Bronchial epithelial cell (primary cell): ENCODE measurements at regions not wholly inside any gene's neighbourhood (a gene's known extent, or its start where the extent isn't known, plus 50 kb on each side); places are given as distances from the start of the nearest gene placed in this dataset.

Source experiments
- DNase-seq: peaks from one replicate; pipeline ENCODE4 v3.0.0-alpha.2; 2010; ENCODE audit warnings: low read depth
- FAIRE-seq: peaks from 2 replicates; lab custom pipeline; 2011; peaks lifted over from hg19 to GRCh38; lab: Jason Lieb, UNC
- H3K27me3 ChIP-seq: 2 replicates; pipeline ENCODE4 v1.5.1; 2011; ENCODE audit warnings: low read length; ENCODE audit not compliant: control insufficient read depth, insufficient read depth
- H3K36me3 ChIP-seq: 2 replicates; pipeline ENCODE4 v1.5.1; 2011; ENCODE audit warnings: low read length; ENCODE audit not compliant: control insufficient read depth, insufficient read depth
- H3K4me3 ChIP-seq: 2 replicates; pipeline ENCODE4 v1.5.1; 2011; ENCODE audit warnings: mild to moderate bottlenecking, low read depth, low read length, control low read depth
- CTCF ChIP-seq: IDR thresholded peaks from 2 replicates; pipeline ENCODE4 v1.5.1; 2011; ENCODE audit warnings: mild to moderate bottlenecking, moderate library complexity, low read length, control low read depth, inconsistent platforms; ENCODE audit not compliant: insufficient read depth, severe bottlenecking

GRCh38 chr2:175525975-175526374 is 344.5 kb upstream of the ATP5MC3 start:
- FAIRE-seq, result no peak

GRCh38 chr2:175523001-175523400 is 341.5 kb upstream of the ATP5MC3 start:
- Histone ChIP-seq H3K27me3 (no peaks in the 10 kb centered on the region), H3K4me3 (no peak overlapping the region), H3K36me3 (no peaks in the 10 kb centered on the region)
- no peak for DNase-seq
- FAIRE-seq, result no peak
- TF ChIP-seq CTCF, result no peak

More at GRCh38 chr2:175525975-175526374, 344.5 kb upstream of the ATP5MC3 start:
- Histone ChIP-seq H3K36me3 (no peaks in the 10 kb centered on the region), H3K4me3 (no peak overlapping the region), H3K27me3 (no peaks in the 10 kb centered on the region)
- DNase-seq, result no peak
- no peak for TF ChIP-seq CTCF

- DNase-seq (no peak), FAIRE-seq (no peak)
- no peak for TF ChIP-seq CTCF
Measured at GRCh38 chr2:175518206-175518605, 336.7 kb upstream of the ATP5MC3 start.

GRCh38 chr2:175516555-175516954 is 335.0 kb upstream of the ATP5MC3 start:
- DNase-seq (no peak), FAIRE-seq (no peak)
- Histone ChIP-seq H3K4me3 (no peak overlapping the region), H3K27me3 (no peaks in the 10 kb centered on the region), H3K36me3 (no peaks in the 10 kb centered on the region)
- no peak for TF ChIP-seq CTCF

More at GRCh38 chr2:175518206-175518605, 336.7 kb upstream of the ATP5MC3 start:
- no peaks in the 10 kb centered on the region for H3K36me3 ChIP-seq
- no peak overlapping the region for H3K4me3 ChIP-seq
- no peaks in the 10 kb centered on the region for H3K27me3 ChIP-seq

GRCh38 chr2:175500255-175500654 is 318.7 kb upstream of the ATP5MC3 start:
- no peaks in the 10 kb centered on the region for H3K36me3 ChIP-seq
- TF ChIP-seq CTCF, result no peak
- FAIRE-seq, result no peak
- no peak overlapping the region for H3K4me3 ChIP-seq
- H3K27me3 ChIP-seq, result no peaks in the 10 kb centered on the region
- no peak for DNase-seq

GRCh38 chr2:175490360-175490791 is 308.9 kb upstream of the ATP5MC3 start:
- no peaks in the 10 kb centered on the region for H3K36me3 ChIP-seq
- no peak overlapping the region for H3K4me3 ChIP-seq
- no peaks in the 10 kb centered on the region for H3K27me3 ChIP-seq
- no peak for FAIRE-seq
- no peak for DNase-seq
- TF ChIP-seq CTCF, result no peak
